DND-41 (cell line): ENCODE measurements at regions not wholly inside any gene's neighbourhood (a gene's known extent, or its start where the extent isn't known, plus 50 kb on each side); places are given as distances from the start of the nearest gene placed in this dataset.

Experiments used
- ATAC-seq: fragments of 200-7000 bp; cut with Tn5 transposase; 3 replicates; pipeline ENCODE4 v1.9.1; 2021; ENCODE audit warnings: low read depth; ENCODE audit not compliant: insufficient read depth
- DNase-seq: peaks from one replicate; pipeline ENCODE4 v3.0.0-alpha.2; 2020
- H2AFZ ChIP-seq: 2 replicates; pipeline ENCODE4 v1.6.0; 2012; ENCODE audit warnings: low read depth, low read length
- H3K27ac ChIP-seq: 2 replicates; pipeline ENCODE4 v1.5.1; 2012; ENCODE audit warnings: low read length, inconsistent platforms
- H3K27me3 ChIP-seq: fragments of 200-600 bp; sonication (generic); 2 replicates; pipeline ENCODE4 v1.6.0; 2012; ENCODE audit warnings: low read length, mild to moderate bottlenecking, inconsistent platforms; ENCODE audit not compliant: insufficient read depth, poor library complexity
- H3K36me3 ChIP-seq: 2 replicates; pipeline ENCODE4 v1.5.1; 2012; ENCODE audit warnings: low read length, inconsistent platforms; ENCODE audit not compliant: insufficient read depth
- H3K4me1 ChIP-seq: 2 replicates; pipeline ENCODE4 v1.5.1; 2012; ENCODE audit warnings: mild to moderate bottlenecking, low read length; ENCODE audit not compliant: insufficient read depth
- H3K4me2 ChIP-seq: 2 replicates; pipeline ENCODE4 v1.6.0; 2012; ENCODE audit warnings: mild to moderate bottlenecking, moderate library complexity, low read length, inconsistent platforms; ENCODE audit not compliant: insufficient read depth
- H3K4me3 ChIP-seq, 2 experiments: fragments of 200-600 bp in 1 of 2; shearing (Covaris generic) in 1 of 2; 2 replicates each; pipeline ENCODE4 v1.5.1; 2012 to 2016; ENCODE audit warnings: inconsistent platforms in 2 of 2, low read length in 2 of 2, mild to moderate bottlenecking in 2 of 2, low read depth in 1 of 2, moderate library complexity in 1 of 2
- H3K79me2 ChIP-seq: 2 replicates; pipeline ENCODE4 v1.6.0; 2012; ENCODE audit warnings: low read length, inconsistent platforms; ENCODE audit not compliant: insufficient read depth
- H3K9ac ChIP-seq: 2 replicates; pipeline ENCODE4 v1.6.0; 2012; ENCODE audit warnings: low read depth, mild to moderate bottlenecking, inconsistent platforms, low read length, moderate library complexity
- H3K9me3 ChIP-seq: 2 replicates; pipeline ENCODE4 v1.5.1; 2012; ENCODE audit warnings: low read length, moderate library complexity, mild to moderate bottlenecking, inconsistent platforms; ENCODE audit not compliant: insufficient read depth, severe bottlenecking
- H4K20me1 ChIP-seq: 2 replicates; pipeline ENCODE4 v1.6.0; 2012; ENCODE audit warnings: low read length; ENCODE audit not compliant: insufficient read depth
- EZH2 ChIP-seq: IDR thresholded peaks from 3 replicates; pipeline ENCODE4 v1.6.1; 2012; ENCODE audit warnings: borderline replicate concordance, low read depth, mild to moderate bottlenecking, moderate library complexity, low read length, inconsistent platforms; ENCODE audit not compliant: severe bottlenecking
- TF ChIP-seq, protein P1 (sequence below): IDR thresholded peaks from 2 replicates; pipeline ENCODE4 v1.5.1; 2012; ENCODE audit warnings: borderline replicate concordance, low read length, moderate library complexity, mild to moderate bottlenecking; ENCODE audit not compliant: poor library complexity, severe bottlenecking; ENCODE audit errors: extremely low read depth

GRCh38 chr2:145226901-145227300 lies 707.0 kb upstream of the ZEB2 start:
- H3K9me3 ChIP-seq: no peaks in the 10 kb centered on the region
- no peak for ATAC-seq
- H4K20me1 ChIP-seq: no peaks in the 10 kb centered on the region
- no peak overlapping the region for H3K9ac ChIP-seq
- H3K79me2 ChIP-seq: no peaks in the 10 kb centered on the region
- H2AFZ ChIP-seq: no peak overlapping the region
- H3K4me2 ChIP-seq: no peak overlapping the region
- no peak for TF ChIP-seq EZH2
- TF ChIP-seq, protein P1, sequence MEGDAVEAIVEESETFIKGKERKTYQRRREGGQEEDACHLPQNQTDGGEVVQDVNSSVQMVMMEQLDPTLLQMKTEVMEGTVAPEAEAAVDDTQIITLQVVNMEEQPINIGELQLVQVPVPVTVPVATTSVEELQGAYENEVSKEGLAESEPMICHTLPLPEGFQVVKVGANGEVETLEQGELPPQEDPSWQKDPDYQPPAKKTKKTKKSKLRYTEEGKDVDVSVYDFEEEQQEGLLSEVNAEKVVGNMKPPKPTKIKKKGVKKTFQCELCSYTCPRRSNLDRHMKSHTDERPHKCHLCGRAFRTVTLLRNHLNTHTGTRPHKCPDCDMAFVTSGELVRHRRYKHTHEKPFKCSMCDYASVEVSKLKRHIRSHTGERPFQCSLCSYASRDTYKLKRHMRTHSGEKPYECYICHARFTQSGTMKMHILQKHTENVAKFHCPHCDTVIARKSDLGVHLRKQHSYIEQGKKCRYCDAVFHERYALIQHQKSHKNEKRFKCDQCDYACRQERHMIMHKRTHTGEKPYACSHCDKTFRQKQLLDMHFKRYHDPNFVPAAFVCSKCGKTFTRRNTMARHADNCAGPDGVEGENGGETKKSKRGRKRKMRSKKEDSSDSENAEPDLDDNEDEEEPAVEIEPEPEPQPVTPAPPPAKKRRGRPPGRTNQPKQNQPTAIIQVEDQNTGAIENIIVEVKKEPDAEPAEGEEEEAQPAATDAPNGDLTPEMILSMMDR: no peak
- no peak overlapping the region for H3K4me3 ChIP-seq
- DNase-seq: no peak
- no peaks in the 10 kb centered on the region for H3K4me1 ChIP-seq
- no peaks in the 10 kb centered on the region for H3K27me3 ChIP-seq
- H3K36me3 ChIP-seq: no peaks in the 10 kb centered on the region
- H3K27ac ChIP-seq: no peak overlapping the region

- H3K79me2 ChIP-seq: no peaks in the 10 kb centered on the region
- no peaks in the 10 kb centered on the region for H3K36me3 ChIP-seq
- no peaks in the 10 kb centered on the region for H3K27me3 ChIP-seq
- no peak overlapping the region for H3K4me3 ChIP-seq
- no peak overlapping the region for H2AFZ ChIP-seq
- H3K9ac ChIP-seq: no peak overlapping the region
- H3K9me3 ChIP-seq: no peaks in the 10 kb centered on the region
- DNase-seq (no peak), ATAC-seq (no peak)
- no peak overlapping the region for H3K4me2 ChIP-seq
- H4K20me1 ChIP-seq: no peaks in the 10 kb centered on the region
- TF ChIP-seq, protein P1: no peak
- TF ChIP-seq EZH2: no peak
- H3K4me1 ChIP-seq: no peaks in the 10 kb centered on the region
- no peak overlapping the region for H3K27ac ChIP-seq
Measured at GRCh38 chr2:145221516-145221915, 701.6 kb upstream of the ZEB2 start.

GRCh38 chr2:145221032-145221431 lies 701.1 kb upstream of the ZEB2 start:
- no peak overlapping the region for H3K27ac ChIP-seq
- H4K20me1 ChIP-seq: no peaks in the 10 kb centered on the region
- H3K4me1 ChIP-seq: no peaks in the 10 kb centered on the region
- no peak overlapping the region for H3K9ac ChIP-seq
- H3K36me3 ChIP-seq: no peaks in the 10 kb centered on the region
- H3K4me2 ChIP-seq: no peak overlapping the region
- DNase-seq: no peak
- no peak for TF ChIP-seq EZH2
- TF ChIP-seq, protein P1: no peak
- no peaks in the 10 kb centered on the region for H3K79me2 ChIP-seq
- H3K4me3 ChIP-seq: no peak overlapping the region
- no peaks in the 10 kb centered on the region for H3K9me3 ChIP-seq
- no peak for ATAC-seq
- no peaks in the 10 kb centered on the region for H3K27me3 ChIP-seq
- no peak overlapping the region for H2AFZ ChIP-seq

DNA sequence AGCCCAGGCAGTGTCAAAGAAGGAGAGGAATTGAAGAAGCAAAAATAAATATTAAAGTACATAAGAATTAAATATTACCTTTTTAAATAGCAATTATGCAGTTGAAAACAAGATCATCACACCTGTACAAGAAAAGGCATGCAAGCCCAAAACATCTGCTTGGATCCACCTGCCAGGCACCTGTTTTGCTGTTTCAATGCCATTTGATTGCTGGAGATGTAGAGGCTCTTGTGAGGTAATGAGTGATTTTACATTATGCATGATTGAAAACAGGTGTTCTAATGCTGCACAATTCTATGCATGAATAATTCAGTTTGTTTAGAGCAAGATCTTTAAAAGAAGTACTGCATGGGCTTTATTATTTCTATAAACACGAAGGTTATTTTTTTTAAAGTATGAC lies 700.6 kb upstream of the ZEB2 start:
- H3K4me2 ChIP-seq: no peak overlapping the region
- TF ChIP-seq EZH2: no peak
- TF ChIP-seq, protein P1: no peak
- H3K27ac ChIP-seq: no peak overlapping the region

More for the DNA sequence above, 700.6 kb upstream of the ZEB2 start:
- H3K36me3 ChIP-seq: no peaks in the 10 kb centered on the region
- H3K79me2 ChIP-seq: no peaks in the 10 kb centered on the region
- no peak overlapping the region for H3K4me3 ChIP-seq
- ATAC-seq (no peak), DNase-seq (no peak)
- no peak overlapping the region for H3K9ac ChIP-seq
- H3K27me3 ChIP-seq: no peaks in the 10 kb centered on the region
- no peak overlapping the region for H2AFZ ChIP-seq
- H3K4me1 ChIP-seq: no peaks in the 10 kb centered on the region
- no peaks in the 10 kb centered on the region for H3K9me3 ChIP-seq
- H4K20me1 ChIP-seq: no peaks in the 10 kb centered on the region
